ENCODE measurements at regions not wholly inside any gene's neighbourhood (a gene's known extent, or its start where the extent isn't known, plus 50 kb on each side); places are given as distances from the start of the nearest gene placed in this dataset.
A peak's percentile ranks its signal among the peaks of the same experiment; 100 is the strongest.

- no peak for DNase-seq (ENCODE audit: low read depth)
Measured at GRCh38 chrX:10900585-10901289, 210.4 kb upstream of the HCCS start.

- DNase-seq (ENCODE audit: low read depth): no peak
Measured at GRCh38 chrX:10901290-10901633, 209.9 kb upstream of the HCCS start.

GRCh38 chrX:10902001-10902400 lies 209.1 kb upstream of the HCCS start:
- no peak for DNase-seq (ENCODE audit: low read depth)

GRCh38 chrX:10903523-10903922 lies 207.6 kb upstream of the HCCS start:
- no peak for DNase-seq (ENCODE audit: low read depth)

GRCh38 chrX:10904220-10904619 lies 206.9 kb upstream of the HCCS start:
- no peak for DNase-seq (ENCODE audit: low read depth)

- DNase-seq (ENCODE audit: low read depth): no peak
Measured at GRCh38 chrX:10906866-10907265, 204.3 kb upstream of the HCCS start.

- no peak for DNase-seq (ENCODE audit: low read depth)
Measured at GRCh38 chrX:10922159-10922558, 189.0 kb upstream of the HCCS start.

- no peak for DNase-seq (ENCODE audit: low read depth)
Measured at GRCh38 chrX:10922835-10923234, 188.3 kb upstream of the HCCS start.

GRCh38 chrX:10923466-10923865 lies 187.7 kb upstream of the HCCS start:
- DNase-seq (ENCODE audit: low read depth): no peak

- DNase-seq (ENCODE audit: low read depth): no peak
Measured at GRCh38 chrX:10926404-10926803, 184.7 kb upstream of the HCCS start.

- DNase-seq (ENCODE audit: low read depth): no peak
Measured at GRCh38 chrX:10926891-10927290, 184.2 kb upstream of the HCCS start.

GRCh38 chrX:10929747-10930146 lies 181.4 kb upstream of the HCCS start:
- DNase-seq (ENCODE audit: low read depth): no peak

GRCh38 chrX:10930151-10930550 lies 181.0 kb upstream of the HCCS start:
- DNase-seq (ENCODE audit: low read depth): no peak

- no peak for DNase-seq (ENCODE audit: low read depth)
Measured at GRCh38 chrX:10931976-10932375, 179.2 kb upstream of the HCCS start.

GRCh38 chrX:10932842-10933440 lies 178.2 kb upstream of the HCCS start:
- no peak for DNase-seq (ENCODE audit: low read depth)

GRCh38 chrX:10935501-10935900 lies 175.6 kb upstream of the HCCS start:
- DNase-seq (ENCODE audit: low read depth): no peak

- DNase-seq (ENCODE audit: low read depth): no peak
Measured at GRCh38 chrX:10936976-10937375, 174.2 kb upstream of the HCCS start.

GRCh38 chrX:10938365-10938923 lies 172.7 kb upstream of the HCCS start:
- DNase-seq (ENCODE audit: low read depth): no peak

- no peak for DNase-seq (ENCODE audit: low read depth)
Measured at GRCh38 chrX:10939424-10939823, 171.7 kb upstream of the HCCS start.

- DNase-seq (ENCODE audit: low read depth): no peak
Measured at GRCh38 chrX:10944136-10944885, 166.8 kb upstream of the HCCS start.

GRCh38 chrX:10945498-10945897 lies 165.6 kb upstream of the HCCS start:
- peak; percentile 71 for DNase-seq (ENCODE audit: low read depth)

GRCh38 chrX:10949541-10949940 lies 161.6 kb upstream of the HCCS start:
- no peak for DNase-seq (ENCODE audit: low read depth)

- no peak for DNase-seq (ENCODE audit: low read depth)
Measured at GRCh38 chrX:10952619-10953018, 158.5 kb upstream of the HCCS start.

Measured in forelimb muscle (tissue), 1 donor.